ENCODE measurements at regions not wholly inside any gene's neighbourhood (a gene's known extent, or its start where the extent isn't known, plus 50 kb on each side); places are given as distances from the start of the nearest gene placed in this dataset.

GRCh38 chr4:45663003-45663402, 460.9 kb downstream of the GABRG1 start:
- TF ChIP-seq, protein P1, sequence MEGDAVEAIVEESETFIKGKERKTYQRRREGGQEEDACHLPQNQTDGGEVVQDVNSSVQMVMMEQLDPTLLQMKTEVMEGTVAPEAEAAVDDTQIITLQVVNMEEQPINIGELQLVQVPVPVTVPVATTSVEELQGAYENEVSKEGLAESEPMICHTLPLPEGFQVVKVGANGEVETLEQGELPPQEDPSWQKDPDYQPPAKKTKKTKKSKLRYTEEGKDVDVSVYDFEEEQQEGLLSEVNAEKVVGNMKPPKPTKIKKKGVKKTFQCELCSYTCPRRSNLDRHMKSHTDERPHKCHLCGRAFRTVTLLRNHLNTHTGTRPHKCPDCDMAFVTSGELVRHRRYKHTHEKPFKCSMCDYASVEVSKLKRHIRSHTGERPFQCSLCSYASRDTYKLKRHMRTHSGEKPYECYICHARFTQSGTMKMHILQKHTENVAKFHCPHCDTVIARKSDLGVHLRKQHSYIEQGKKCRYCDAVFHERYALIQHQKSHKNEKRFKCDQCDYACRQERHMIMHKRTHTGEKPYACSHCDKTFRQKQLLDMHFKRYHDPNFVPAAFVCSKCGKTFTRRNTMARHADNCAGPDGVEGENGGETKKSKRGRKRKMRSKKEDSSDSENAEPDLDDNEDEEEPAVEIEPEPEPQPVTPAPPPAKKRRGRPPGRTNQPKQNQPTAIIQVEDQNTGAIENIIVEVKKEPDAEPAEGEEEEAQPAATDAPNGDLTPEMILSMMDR (IDR thresholded peaks at IDR 0.05; ENCODE audit: low read depth, low read length, poor library complexity, severe bottlenecking) = no peak
- no peak for TF ChIP-seq EZH2phosphoT487 (IDR thresholded peaks at IDR 0.05; ENCODE audit: borderline replicate concordance, low read length)

Measured in DOHH2 (cell line).